HEK293 (cell line): ENCODE measurements at regions not wholly inside any gene's neighbourhood (a gene's known extent, or its start where the extent isn't known, plus 50 kb on each side); places are given as distances from the start of the nearest gene placed in this dataset.

Experiments used
- CTCF ChIA-PET: fragments of 350-600 bp; formaldehyde crosslinking; extraction: SDS; loops from one replicate; lab custom pipeline; 2021; ENCODE audit warnings: antibody characterized with exemption; lab: Yijun Ruan, JAX
- POLR2A ChIA-PET: fragments of 300-600 bp; formaldehyde crosslinking; extraction: SDS; loops from one replicate; lab custom pipeline; 2020; ENCODE audit warnings: antibody characterized with exemption, inconsistent platforms; lab: Yijun Ruan, JAX
- H3K27ac ChIP-seq: fragments of 200-500 bp; sonication (Bioruptor generic); 2 replicates; pipeline ENCODE4 v1.5.1; 2014; ENCODE audit warnings: low read depth, low read length, control low read depth, inconsistent platforms; ENCODE audit errors: extremely low read depth
- H3K36me3 ChIP-seq, 2 experiments: fragments of 200-500 bp in 1 of 2; sonication (Bioruptor generic) in 1 of 2; 1 replicate in 1 of 2; 2 replicates in 1 of 2; pipeline ENCODE4 v1.5.1; 2014 to 2017; ENCODE audit warnings: inconsistent platforms in 2 of 2, low read length in 2 of 2; ENCODE audit not compliant: control insufficient read depth in 2 of 2, insufficient read depth in 1 of 2
- H3K4me1 ChIP-seq: fragments of 200-500 bp; sonication (Bioruptor generic); 2 replicates; pipeline ENCODE4 v1.5.1; 2014; ENCODE audit warnings: mild to moderate bottlenecking, low read length, inconsistent platforms; ENCODE audit not compliant: control insufficient read depth, insufficient read depth
- H3K4me3 ChIP-seq: 2 replicates; pipeline ENCODE4 v1.5.1; 2011; ENCODE audit warnings: low read depth, mild to moderate bottlenecking, control low read depth, low read length, moderate library complexity
- H3K9me3 ChIP-seq: fragments of 200-500 bp; sonication (Bioruptor generic); 2 replicates; pipeline ENCODE4 v1.5.1; 2014; ENCODE audit warnings: low read depth, low read length, inconsistent platforms; ENCODE audit not compliant: control insufficient read depth, insufficient read depth
- BCL11A ChIP-seq: fragments of 450-650 bp; formaldehyde crosslinking; IDR thresholded peaks from 2 replicates; pipeline ENCODE4 v1.5.1; 2016; ENCODE audit warnings: low read depth, missing biosample characterization, missing genetic modification characterization
- GFI1B ChIP-seq: fragments of 450-650 bp; formaldehyde crosslinking; IDR thresholded peaks from 2 replicates; pipeline ENCODE4 v1.5.1; 2016; ENCODE audit warnings: missing biosample characterization, missing genetic modification characterization
- GLI2 ChIP-seq: fragments of 450-650 bp; formaldehyde crosslinking; IDR thresholded peaks from 2 replicates; pipeline ENCODE4; 2017; ENCODE audit warnings: missing biosample characterization, missing genetic modification characterization, low read depth, borderline replicate concordance
- PRDM1 ChIP-seq: fragments of 450-650 bp; formaldehyde crosslinking; IDR thresholded peaks from 2 replicates; pipeline ENCODE4; 2016; ENCODE audit warnings: missing biosample characterization, missing genetic modification characterization
- YY2 ChIP-seq: fragments of 450-650 bp; formaldehyde crosslinking; IDR thresholded peaks from 2 replicates; pipeline ENCODE4 v1.5.1; 2016; ENCODE audit warnings: missing biosample characterization, missing genetic modification characterization
- ZNF121 ChIP-seq: fragments of 450-650 bp; formaldehyde crosslinking; IDR thresholded peaks from 2 replicates; pipeline ENCODE4 v1.5.1; 2016; ENCODE audit warnings: missing biosample characterization, missing genetic modification characterization
- ZNF184 ChIP-seq: fragments of 450-650 bp; IDR thresholded peaks from 2 replicates; pipeline ENCODE4 v1.5.1; 2018; ENCODE audit warnings: missing biosample characterization, mild to moderate bottlenecking, missing genetic modification characterization
- ZNF274 ChIP-seq, 2 experiments: fragments of 200-500 bp in 1 of 2; fragments of 450-650 bp in 1 of 2; sonication (Bioruptor generic) in 1 of 2; formaldehyde crosslinking in 1 of 2; IDR thresholded peaks; 2 replicates each; pipeline versions ENCODE4 v1.5.1 to v1.6.1; 2014 to 2016; ENCODE audit warnings: borderline replicate concordance in 1 of 2, inconsistent platforms in 1 of 2, low read length in 1 of 2, missing biosample characterization in 1 of 2, missing genetic modification characterization in 1 of 2
- ZNF416 ChIP-seq: fragments of 450-650 bp; formaldehyde crosslinking; IDR thresholded peaks from 2 replicates; pipeline ENCODE4 v1.5.1; 2016; ENCODE audit warnings: missing biosample characterization, missing genetic modification characterization
- ZNF426 ChIP-seq: fragments of 450-650 bp; formaldehyde crosslinking; IDR thresholded peaks from 2 replicates; pipeline ENCODE4 v1.5.1; 2017; ENCODE audit warnings: missing biosample characterization, missing genetic modification characterization, mild to moderate bottlenecking, inconsistent platforms, moderate library complexity
- ZNF433 ChIP-seq: fragments of 450-650 bp; formaldehyde crosslinking; IDR thresholded peaks from 2 replicates; pipeline ENCODE4 v1.5.1; 2016; ENCODE audit warnings: missing biosample characterization, missing genetic modification characterization, low read depth
- ZNF501 ChIP-seq: fragments of 450-650 bp; formaldehyde crosslinking; IDR thresholded peaks from 2 replicates; pipeline ENCODE4 v1.5.1; 2016; ENCODE audit warnings: missing biosample characterization, missing genetic modification characterization
- ZNF513 ChIP-seq: fragments of 450-650 bp; IDR thresholded peaks from 2 replicates; pipeline ENCODE4 v1.5.1; 2018; ENCODE audit warnings: missing biosample characterization, missing genetic modification characterization
- ZNF518A ChIP-seq: fragments of 450-650 bp; formaldehyde crosslinking; conservative IDR thresholded peaks from 2 replicates; pipeline ENCODE4 v1.5.1; 2016; ENCODE audit warnings: low read depth, missing biosample characterization, missing genetic modification characterization
- ZNF521 ChIP-seq: fragments of 450-650 bp; formaldehyde crosslinking; IDR thresholded peaks from 2 replicates; pipeline ENCODE4 v1.5.1; 2017; ENCODE audit warnings: missing biosample characterization, mild to moderate bottlenecking, missing genetic modification characterization
- ZNF624 ChIP-seq: fragments of 450-650 bp; formaldehyde crosslinking; IDR thresholded peaks from 2 replicates; pipeline ENCODE4 v1.5.1; 2017; ENCODE audit warnings: missing biosample characterization, missing genetic modification characterization
- ZNF626 ChIP-seq: fragments of 450-650 bp; sonication (Bioruptor Pico); formaldehyde crosslinking; IDR thresholded peaks from 2 replicates; pipeline ENCODE4 v1.5.1; 2018; ENCODE audit warnings: missing biosample characterization, missing genetic modification characterization, inconsistent platforms
- ZNF639 ChIP-seq: fragments of 450-650 bp; formaldehyde crosslinking; IDR thresholded peaks from 2 replicates; pipeline ENCODE4 v1.5.1; 2016; ENCODE audit warnings: missing biosample characterization, missing genetic modification characterization
- ZNF692 ChIP-seq: fragments of 450-650 bp; formaldehyde crosslinking; IDR thresholded peaks from 2 replicates; pipeline ENCODE4 v1.5.1; 2016; ENCODE audit warnings: missing biosample characterization, missing genetic modification characterization
- ZNF707 ChIP-seq: fragments of 450-650 bp; formaldehyde crosslinking; IDR thresholded peaks from 2 replicates; pipeline ENCODE4 v1.5.1; 2016; ENCODE audit warnings: missing biosample characterization, missing genetic modification characterization
- ZNF747 ChIP-seq: fragments of 450-650 bp; formaldehyde crosslinking; IDR thresholded peaks from 2 replicates; pipeline ENCODE4 v1.5.1; 2016; ENCODE audit warnings: missing biosample characterization, missing genetic modification characterization
- ZNF792 ChIP-seq: fragments of 450-650 bp; formaldehyde crosslinking; IDR thresholded peaks from 2 replicates; pipeline ENCODE4 v1.5.1; 2016; ENCODE audit warnings: missing biosample characterization, missing genetic modification characterization
- ZNF830 ChIP-seq: fragments of 450-650 bp; IDR thresholded peaks from 2 replicates; pipeline ENCODE4 v1.5.0; 2018; ENCODE audit warnings: missing biosample characterization, missing genetic modification characterization, low read depth, mild to moderate bottlenecking, moderate library complexity
- ZSCAN16 ChIP-seq: fragments of 450-650 bp; formaldehyde crosslinking; IDR thresholded peaks from 2 replicates; pipeline ENCODE4 v1.5.1; 2016; ENCODE audit warnings: missing biosample characterization, missing genetic modification characterization
- ZSCAN30 ChIP-seq: fragments of 450-650 bp; IDR thresholded peaks from 2 replicates; pipeline ENCODE4 v1.5.1; 2018; ENCODE audit warnings: missing biosample characterization, mild to moderate bottlenecking, missing genetic modification characterization, moderate library complexity

- no peak overlapping the region for H3K4me3 ChIP-seq
- no peak overlapping the region for H3K27ac ChIP-seq
Measured at GRCh38 chr6:140437619-140438345, 1063.3 kb upstream of the CITED2 start.

GRCh38 chr6:140436023-140436811 lies 1061.8 kb upstream of the CITED2 start:
- Histone ChIP-seq H3K9me3 (no peaks in the 10 kb centered on the region), H3K4me1 (no peaks in the 10 kb centered on the region), H3K36me3 (no peaks in the 10 kb centered on the region), H3K27ac (no peak overlapping the region), H3K4me3 (no peak overlapping the region)
- POLR2A ChIA-PET: no interaction called here
- CTCF ChIA-PET: interaction anchor here (1.6 kb wide), 1 partner anchor 14 kb away, joined by 3 read pairs; no protein-coding TSS in a partner anchor
- TF ChIP-seq ZNF626 (tag by site-specific recombination): no peak
- TF ChIP-seq ZNF433 (tag by site-specific recombination): no peak
- TF ChIP-seq ZNF830 (tag by site-specific recombination): no peak
- no peak for TF ChIP-seq YY2 (tag by site-specific recombination)
- TF ChIP-seq ZNF501 (tag by site-specific recombination): no peak
- TF ChIP-seq GLI2: no peak
- no peak for TF ChIP-seq BCL11A (tag by site-specific recombination)
- TF ChIP-seq ZNF521 (tag by site-specific recombination): no peak
- TF ChIP-seq ZNF518A (tag by site-specific recombination): no peak

More at GRCh38 chr6:140437619-140438345, 1063.3 kb upstream of the CITED2 start:
- Histone ChIP-seq H3K4me1 (no peaks in the 10 kb centered on the region), H3K36me3 (no peaks in the 10 kb centered on the region), H3K9me3 (no peaks in the 10 kb centered on the region)
- ChIA-PET POLR2A (interaction anchor here (0.5 kb wide), 1 partner anchor 64 kb away, joined by 7 read pairs; no protein-coding TSS in a partner anchor), CTCF (interaction anchor here (0.7 to 1.7 kb wide), 3 partner anchors 9 to 1067 kb away, joined by 3 to 5 read pairs (median 3); no protein-coding TSS in a partner anchor)
- TF ChIP-seq ZNF747 (no peak), ZNF792 (tag by site-specific recombination) (no peak), ZNF274 (IDR thresholded peaks at IDR 0.05; ENCODE audit: low read length) (no peak), ZNF274 (tag by site-specific recombination; IDR thresholded peaks at IDR 0.05; ENCODE audit: borderline replicate concordance) (no peak), ZNF639 (no peak), ZNF416 (tag by site-specific recombination) (no peak), PRDM1 (tag by site-specific recombination) (no peak), ZNF426 (no peak), ZNF707 (tag by site-specific recombination) (no peak), ZNF624 (tag by site-specific recombination) (no peak), GFI1B (tag by site-specific recombination) (no peak), ZSCAN30 (tag by site-specific recombination) (no peak), ZNF692 (tag by site-specific recombination) (no peak), ZNF513 (tag by site-specific recombination) (no peak), ZSCAN16 (tag by site-specific recombination) (no peak), ZNF121 (tag by site-specific recombination) (no peak), ZNF184 (no peak)
